K562 (cell line): ENCODE measurements at regions not wholly inside any gene's neighbourhood (a gene's known extent, or its start where the extent isn't known, plus 50 kb on each side); places are given as distances from the start of the nearest gene placed in this dataset.

Experiments used
- ATAC-seq: fragments of 200-7000 bp; cut with Tn5 transposase; 3 replicates; pipeline ENCODE4 v1.9.1; 2020; ENCODE audit warnings: moderate library complexity
- BruUV-seq: library from RNA; stranded (reverse); fragments of 400-500 nt; replicated peaks from 2 replicates; lab custom pipeline; 2021; lab: Mats Ljungman, UMichigan
- CTCF ChIA-PET: fragments of 300-600 bp; formaldehyde crosslinking; extraction: SDS; loops from one replicate; lab custom pipeline; 2021; ENCODE audit warnings: low intra/inter-chr PET ratio; lab: Yijun Ruan, JAX
- POLR2A ChIA-PET: fragments of 300-600, 350-650 bp; sonication (Branson Sonifier 250); formaldehyde crosslinking; extraction: SDS; loops from one replicate; lab custom pipeline; 2021; ENCODE audit warnings: antibody characterized with exemption, inconsistent platforms; lab: Yijun Ruan, JAX
- DNase-seq, 4 experiments: peaks; one replicate each; pipeline versions ENCODE4 v3.0.0 to v3.0.0-alpha.2; 2011 to 2018; ENCODE audit warnings: low spot score in 3 of 4, mixed read lengths in 3 of 4; ENCODE audit errors: extremely low read depth in 1 of 4
- FAIRE-seq: peaks from 2 replicates; lab custom pipeline; 2011; peaks lifted over from hg19 to GRCh38; lab: Jason Lieb, UNC
- H2AFZ ChIP-seq: 2 replicates; pipeline ENCODE4 v1.6.0; 2011; ENCODE audit warnings: low read depth, low read length, control low read depth, inconsistent platforms
- H3K27ac ChIP-seq: fragments of 200-600 bp; 3 replicates; pipeline ENCODE4 v1.8.0; 2011; ENCODE audit warnings: low read depth, mild to moderate bottlenecking, control low read depth, inconsistent platforms, low read length, moderate library complexity, mixed read lengths; ENCODE audit errors: extremely low read depth
- H3K27me3 ChIP-seq, 2 experiments: fragments of 300-600 bp in 1 of 2; 2 replicates in 1 of 2; 3 replicates in 1 of 2; pipeline versions ENCODE4 v1.6.0 to v1.8.0; 2011; ENCODE audit warnings: inconsistent platforms in 2 of 2, low read length in 2 of 2, mild to moderate bottlenecking in 1 of 2, mixed read lengths in 1 of 2, moderate library complexity in 1 of 2; ENCODE audit not compliant: control insufficient read depth in 2 of 2, insufficient read depth in 2 of 2
- H3K36me3 ChIP-seq: fragments of 300-600 bp; 3 replicates; pipeline ENCODE4 v1.8.0; 2011; ENCODE audit warnings: mild to moderate bottlenecking, low read length, inconsistent platforms; ENCODE audit not compliant: control insufficient read depth, insufficient read depth
- H3K4me1 ChIP-seq, 2 experiments: fragments of 200-600 bp in 1 of 2; replicated peaks in 1 of 2; 2 replicates in 1 of 2; 3 replicates in 1 of 2; pipeline versions ENCODE4 v1.5.1 to v1.8.0; 2011; ENCODE audit warnings: inconsistent platforms in 2 of 2, low read length in 2 of 2, mild to moderate bottlenecking in 1 of 2, mixed read lengths in 1 of 2, moderate library complexity in 1 of 2; ENCODE audit not compliant: control insufficient read depth in 2 of 2, insufficient read depth in 2 of 2
- H3K4me2 ChIP-seq: 2 replicates; pipeline ENCODE4 v1.6.1; 2011; ENCODE audit warnings: low read length, control low read depth, inconsistent platforms, mixed read lengths; ENCODE audit not compliant: insufficient read depth
- H3K4me3 ChIP-seq: fragments of 200-600 bp; sonication (generic), shearing (Covaris generic); 2 replicates; pipeline ENCODE4 v1.5.1; 2016; ENCODE audit warnings: control low read depth, inconsistent platforms
- H3K79me2 ChIP-seq: fragments of 200-600 bp; 3 replicates; pipeline ENCODE4 v1.8.0; 2011; ENCODE audit warnings: low read length, inconsistent platforms; ENCODE audit not compliant: control insufficient read depth, insufficient read depth
- H3K9ac ChIP-seq, 2 experiments: 2 replicates each; pipeline versions ENCODE4 v1.6.0 to v1.6.1; 2011; ENCODE audit warnings: low read depth in 2 of 2, low read length in 2 of 2, control low read depth in 1 of 2, inconsistent platforms in 1 of 2, mild to moderate bottlenecking in 1 of 2, mixed read lengths in 1 of 2; ENCODE audit not compliant: insufficient read depth in 1 of 2
- H3K9me1 ChIP-seq: one replicate; pipeline ENCODE4 v1.6.0; 2011; ENCODE audit warnings: inconsistent platforms, mild to moderate bottlenecking, low read length, moderate library complexity; ENCODE audit not compliant: control insufficient read depth, insufficient read depth
- H3K9me3 ChIP-seq: replicated peaks from 2 replicates; pipeline ENCODE4 v1.5.1; 2011; ENCODE audit warnings: low read depth, low read length, inconsistent platforms; ENCODE audit not compliant: control insufficient read depth, insufficient read depth
- H4K20me1 ChIP-seq: replicated peaks from 2 replicates; pipeline ENCODE4 v1.6.1; 2011; ENCODE audit warnings: low read length, inconsistent platforms, mixed read lengths; ENCODE audit not compliant: control insufficient read depth, insufficient read depth
- CREBBP ChIP-seq: IDR thresholded peaks from one replicate; pipeline ENCODE4 v1.6.1; 2012; ENCODE audit warnings: low read depth, mild to moderate bottlenecking, control low read depth, inconsistent platforms, low read length
- HDAC3 ChIP-seq: fragments of 450-650 bp; IDR thresholded peaks from 2 replicates; pipeline ENCODE4 v1.6.1; 2018; ENCODE audit warnings: borderline replicate concordance, mild to moderate bottlenecking, moderate library complexity; ENCODE audit not compliant: partially characterized antibody
- IRF2 ChIP-seq: sonication (generic); formaldehyde crosslinking; IDR thresholded peaks from 2 replicates; pipeline ENCODE4 v1.8.1; 2022; ENCODE audit warnings: mild to moderate bottlenecking, missing genetic modification reagents
- IRF9 ChIP-seq: fragments of 450-650 bp; IDR thresholded peaks from 2 replicates; pipeline ENCODE4 v1.6.1; 2016; ENCODE audit warnings: missing biosample characterization, missing genetic modification characterization
- MAFF ChIP-seq: IDR thresholded peaks from 2 replicates; pipeline ENCODE4 v1.6.1; 2012; ENCODE audit warnings: low read length, improper control_type of control experiment
- SMARCE1 ChIP-seq: fragments of 450-650 bp; IDR thresholded peaks from 2 replicates; pipeline ENCODE4 v1.7.1; 2016; ENCODE audit warnings: mild to moderate bottlenecking
- ZBTB9 ChIP-seq: fragments of 450-650 bp; formaldehyde crosslinking; IDR thresholded peaks from 2 replicates; pipeline ENCODE4 v1.4.0; 2020; ENCODE audit warnings: mild to moderate bottlenecking, moderate library complexity
- ZNF124 ChIP-seq: sonication (generic); formaldehyde crosslinking; IDR thresholded peaks from 2 replicates; pipeline ENCODE4 v1.8.1; 2022; ENCODE audit warnings: missing genetic modification reagents
- ZNF316 ChIP-seq: fragments of 450-650 bp; IDR thresholded peaks from 2 replicates; pipeline ENCODE4 v1.6.1; 2016
- ZNF347 ChIP-seq: fragments of 450-650 bp; formaldehyde crosslinking; IDR thresholded peaks from 2 replicates; pipeline ENCODE4 v1.4.0; 2020; ENCODE audit warnings: low read depth, mild to moderate bottlenecking, moderate library complexity
- WGBS: fragments of 100-300 bp; shearing (Covaris generic); methylation state at CpG from one replicate; pipeline ENCODE4 v1.1.6; 2016; ENCODE audit warnings: low coverage, mixed read lengths; ENCODE audit not compliant: insufficient coverage; ENCODE audit errors: missing lambda C conversion rate; 5-methylcytosine and 5-hydroxymethylcytosine counted together
- in situ Hi-C: fragments of 300-500 bp; cut with MboI; formaldehyde crosslinking; loops from 4 replicates; pipeline ENCODE4 v1.15.0; 2018; ENCODE audit warnings: inconsistent platforms, mixed read lengths
- intact Hi-C: fragments of 100-400 bp; cut with micrococcal nuclease; formaldehyde crosslinking; loops from 2 replicates; pipeline ENCODE4 v1.14.2; 2022

DNA sequence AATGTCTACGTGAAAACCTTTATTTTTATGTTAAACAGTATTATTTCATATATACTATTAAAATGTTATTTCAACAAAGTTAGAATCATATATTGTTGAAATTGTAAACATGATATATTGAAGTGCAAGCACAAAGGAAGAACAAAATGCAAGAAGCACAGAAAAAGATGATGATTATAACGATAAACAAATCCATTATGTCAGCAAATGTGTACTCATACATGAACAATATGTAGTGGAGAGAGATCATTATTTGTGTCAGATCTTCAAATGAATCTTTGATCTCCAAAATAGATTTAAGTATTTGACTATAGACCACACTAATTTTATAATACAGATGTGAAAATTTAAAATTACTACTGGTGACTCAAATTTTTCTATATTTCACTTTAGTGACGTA lies 1104.4 kb upstream of the CRIM1 start:
- TF ChIP-seq IRF9 (no peak), MAFF (peak; percentile 24; the same call in 1 of the 2 replicates), IRF2 (CRISPR knock-in tag) (no peak), ZNF316 (peak; percentile 26; the same call in 1 of the 2 replicates)
- Histone ChIP-seq H4K20me1 (no peaks in the 10 kb centered on the region), H3K4me3 (no peak overlapping the region), H3K27me3 (no peaks in the 10 kb centered on the region), H2AFZ (no peak overlapping the region), H3K9ac (no peak overlapping the region), H3K4me2 (no peak overlapping the region), H3K27ac (no peak overlapping the region), H3K36me3 (no peaks in the 10 kb centered on the region), H3K79me2 (no peaks in the 10 kb centered on the region), H3K9me1 (no peaks in the 10 kb centered on the region), H3K4me1 (no peaks in the 10 kb centered on the region), H3K9me3 (no peaks in the 10 kb centered on the region; the same call in 1 of the 2 replicates)
- BruUV-seq = no TSS peak
- FAIRE-seq (no peak), DNase-seq (no peak), ATAC-seq (no peak)
- POLR2A ChIA-PET = no interaction called here
- CTCF ChIA-PET = no interaction called here
- WGBS = 0% methylated on average over 3 of the region's 3 CpGs
- in situ Hi-C loops = no loop called here
- intact Hi-C loops = no loop called here

DNA sequence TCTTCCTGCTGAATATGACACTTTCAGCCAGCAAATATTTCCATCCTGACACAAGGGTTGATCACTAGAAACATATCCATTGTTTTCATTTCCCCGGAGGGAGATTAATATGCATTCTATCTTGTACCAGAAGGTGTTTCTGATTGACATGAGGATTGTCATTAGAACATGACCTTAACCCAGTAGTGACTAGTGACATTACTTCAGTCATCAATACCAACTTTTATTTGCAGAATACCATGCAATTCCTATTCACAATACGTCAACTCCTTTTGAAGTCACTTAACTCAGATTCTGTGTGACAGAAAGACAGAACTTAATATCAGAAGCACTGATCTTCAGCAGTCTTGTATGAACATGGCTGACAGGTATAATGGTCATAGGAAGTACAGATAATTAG lies 1108.9 kb upstream of the CRIM1 start:
- in situ Hi-C loops = no loop called here
- Histone ChIP-seq H2AFZ (no peak overlapping the region), H3K27me3 (no peaks in the 10 kb centered on the region), H3K9me3 (no peaks in the 10 kb centered on the region; the same call in none of the 2 replicates), H3K4me1 (no peaks in the 10 kb centered on the region), H3K36me3 (no peaks in the 10 kb centered on the region), H3K4me3 (no peak overlapping the region), H3K27ac (no peak overlapping the region), H3K9me1 (no peaks in the 10 kb centered on the region), H3K9ac (no peak overlapping the region), H4K20me1 (no peaks in the 10 kb centered on the region), H3K79me2 (no peaks in the 10 kb centered on the region), H3K4me2 (no peak overlapping the region)
- intact Hi-C loops = no loop called here
- CTCF ChIA-PET = no interaction called here
- BruUV-seq = no TSS peak
- POLR2A ChIA-PET = no interaction called here
- TF ChIP-seq CREBBP (no peak), SMARCE1 (no peak), ZNF347 (CRISPR knock-in tag) (no peak), HDAC3 (no peak), ZBTB9 (CRISPR knock-in tag) (no peak), ZNF124 (CRISPR knock-in tag) (no peak)
- FAIRE-seq = no peak
- WGBS = 0% methylated on average over 2 of the region's 2 CpGs
- no peak for DNase-seq
- no peak for ATAC-seq
